ENCODE measurements at regions not wholly inside any gene's neighbourhood (a gene's known extent, or its start where the extent isn't known, plus 50 kb on each side); places are given as distances from the start of the nearest gene placed in this dataset.

GRCh38 chr13:103960001-103960400, 893.8 kb upstream of the SLC10A2 start:
- H3K4me3 ChIP-seq (replicated peaks; ENCODE audit: low read depth, low read length) = no peak overlapping the region
- no peaks in the 10 kb centered on the region for H3K27me3 ChIP-seq (replicated peaks; ENCODE audit: control insufficient read depth, insufficient read depth, low read length)
- no peak for TF ChIP-seq CTCF (IDR thresholded peaks at IDR 0.05; ENCODE audit: insufficient read depth, low read length, poor library complexity, severe bottlenecking)
- no peak for DNase-seq (ENCODE audit: extremely low read depth, insufficient read length)
- no peaks in the 10 kb centered on the region for H3K36me3 ChIP-seq (ENCODE audit: control insufficient read depth, insufficient read depth, low read length)

- H3K36me3 ChIP-seq (ENCODE audit: control insufficient read depth, insufficient read depth, low read length) = no peaks in the 10 kb centered on the region
Observed at GRCh38 chr13:103958691-103959090, 892.5 kb upstream of the SLC10A2 start.

GRCh38 chr13:103957939-103958338, 891.7 kb upstream of the SLC10A2 start:
- no peak for TF ChIP-seq CTCF (IDR thresholded peaks at IDR 0.05; ENCODE audit: insufficient read depth, low read length, poor library complexity, severe bottlenecking)

More at GRCh38 chr13:103958691-103959090, 892.5 kb upstream of the SLC10A2 start:
- Histone ChIP-seq H3K27me3 (replicated peaks; ENCODE audit: control insufficient read depth, insufficient read depth, low read length) (no peaks in the 10 kb centered on the region), H3K4me3 (replicated peaks; ENCODE audit: low read depth, low read length) (no peak overlapping the region)
- no peak for DNase-seq (ENCODE audit: extremely low read depth, insufficient read length)
- TF ChIP-seq CTCF (IDR thresholded peaks at IDR 0.05; ENCODE audit: insufficient read depth, low read length, poor library complexity, severe bottlenecking) = no peak

GRCh38 chr13:103953859-103954258, 887.6 kb upstream of the SLC10A2 start:
- H3K27me3 ChIP-seq (replicated peaks; ENCODE audit: control insufficient read depth, insufficient read depth, low read length) = no peaks in the 10 kb centered on the region
- no peak for TF ChIP-seq CTCF (IDR thresholded peaks at IDR 0.05; ENCODE audit: insufficient read depth, low read length, poor library complexity, severe bottlenecking)
- no peak for DNase-seq (ENCODE audit: extremely low read depth, insufficient read length)
- no peak overlapping the region for H3K4me3 ChIP-seq (replicated peaks; ENCODE audit: low read depth, low read length)
- no peaks in the 10 kb centered on the region for H3K36me3 ChIP-seq (ENCODE audit: control insufficient read depth, insufficient read depth, low read length)

More at GRCh38 chr13:103957939-103958338, 891.7 kb upstream of the SLC10A2 start:
- Histone ChIP-seq H3K36me3 (ENCODE audit: control insufficient read depth, insufficient read depth, low read length) (no peaks in the 10 kb centered on the region), H3K4me3 (replicated peaks; ENCODE audit: low read depth, low read length) (no peak overlapping the region), H3K27me3 (replicated peaks; ENCODE audit: control insufficient read depth, insufficient read depth, low read length) (no peaks in the 10 kb centered on the region)
- no peak for DNase-seq (ENCODE audit: extremely low read depth, insufficient read length)

GRCh38 chr13:103952183-103952582, 886.0 kb upstream of the SLC10A2 start:
- no peak for DNase-seq (ENCODE audit: extremely low read depth, insufficient read length)
- Histone ChIP-seq H3K27me3 (replicated peaks; ENCODE audit: control insufficient read depth, insufficient read depth, low read length) (no peaks in the 10 kb centered on the region), H3K4me3 (replicated peaks; ENCODE audit: low read depth, low read length) (no peak overlapping the region), H3K36me3 (ENCODE audit: control insufficient read depth, insufficient read depth, low read length) (no peaks in the 10 kb centered on the region)
- TF ChIP-seq CTCF (IDR thresholded peaks at IDR 0.05; ENCODE audit: insufficient read depth, low read length, poor library complexity, severe bottlenecking) = no peak

GRCh38 chr13:103948426-103948825, 882.2 kb upstream of the SLC10A2 start:
- no peak for TF ChIP-seq CTCF (IDR thresholded peaks at IDR 0.05; ENCODE audit: insufficient read depth, low read length, poor library complexity, severe bottlenecking)

More at GRCh38 chr13:103948426-103948825, 882.2 kb upstream of the SLC10A2 start:
- no peaks in the 10 kb centered on the region for H3K36me3 ChIP-seq (ENCODE audit: control insufficient read depth, insufficient read depth, low read length)
- no peak for DNase-seq (ENCODE audit: extremely low read depth, insufficient read length)
- H3K4me3 ChIP-seq (replicated peaks; ENCODE audit: low read depth, low read length) = no peak overlapping the region
- H3K27me3 ChIP-seq (replicated peaks; ENCODE audit: control insufficient read depth, insufficient read depth, low read length) = no peaks in the 10 kb centered on the region
